CD4-positive, CD25-positive, alpha-beta regulatory T cell (primary cell): ENCODE measurements at regions not wholly inside any gene's neighbourhood (a gene's known extent, or its start where the extent isn't known, plus 50 kb on each side); places are given as distances from the start of the nearest gene placed in this dataset.
A peak's percentile ranks its signal among the peaks of the same experiment; 100 is the strongest.

ENCODE experiments used
- ATAC-seq, 2 donors: fragments of 150-1000 bp; cut with Tn5 transposase; one replicate each; pipeline ENCODE4 v1.10.0; 2021; ENCODE audit warnings: low read depth in 2 of 2, moderate number of reproducible peaks in 2 of 2, moderate library complexity in 1 of 2
- DNase-seq, 3 donors: peaks; one replicate each; pipeline versions ENCODE4 v3.0.0 to v3.0.0-alpha.2; 2012 to 2022; ENCODE audit warnings: mixed read lengths in 1 of 3
- H3K27ac ChIP-seq: one replicate; pipeline ENCODE4 v1.7.0; 2013; ENCODE audit warnings: mild to moderate bottlenecking, low read length; ENCODE audit not compliant: insufficient read depth, poor library complexity, severe bottlenecking
- H3K27me3 ChIP-seq: one replicate; pipeline ENCODE4 v1.7.0; 2013; ENCODE audit warnings: low read length; ENCODE audit not compliant: control insufficient read depth, insufficient read depth
- H3K36me3 ChIP-seq: one replicate; pipeline ENCODE4 v1.7.0; 2013; ENCODE audit warnings: mild to moderate bottlenecking, low read length, moderate library complexity; ENCODE audit not compliant: control insufficient read depth, insufficient read depth
- H3K4me1 ChIP-seq: 2 replicates; pipeline ENCODE4 v1.7.0; 2013; ENCODE audit warnings: mild to moderate bottlenecking, low read length; ENCODE audit not compliant: insufficient read depth, control insufficient read depth, poor library complexity, severe bottlenecking
- H3K4me3 ChIP-seq: one replicate; pipeline ENCODE4 v1.7.0; 2013; ENCODE audit warnings: low read depth, mild to moderate bottlenecking, low read length, moderate library complexity
- H3K9me3 ChIP-seq, 2 experiments: 1 replicate in 1 of 2; 2 replicates in 1 of 2; pipeline ENCODE4 v1.7.0; 2013; ENCODE audit warnings: low read length in 2 of 2, mild to moderate bottlenecking in 1 of 2, moderate library complexity in 1 of 2; ENCODE audit not compliant: control insufficient read depth in 2 of 2
- H3K27ac Mint-ChIP-seq, 3 donors: one replicate each; pipeline ENCODE4 v1.8.0; 2020 to 2022; ENCODE audit warnings: mild to moderate bottlenecking in 3 of 3, mixed read lengths in 3 of 3, moderate library complexity in 2 of 3
- H3K27me3 Mint-ChIP-seq: one replicate; pipeline ENCODE4 v1.8.0; 2022; ENCODE audit warnings: mild to moderate bottlenecking, mixed read lengths
- H3K36me3 Mint-ChIP-seq: one replicate; pipeline ENCODE4 v1.8.0; 2020; ENCODE audit warnings: mixed read lengths
- H3K4me1 Mint-ChIP-seq, 4 donors: one replicate each; pipeline ENCODE4 v1.8.0; 2020 to 2022; ENCODE audit warnings: mixed read lengths in 4 of 4, mild to moderate bottlenecking in 1 of 4
- H3K4me3 Mint-ChIP-seq, 4 donors: one replicate each; pipeline ENCODE4 v1.8.0; 2020 to 2022; ENCODE audit warnings: mild to moderate bottlenecking in 4 of 4, mixed read lengths in 4 of 4, moderate library complexity in 3 of 4
- H3K9me3 Mint-ChIP-seq, 7 donors: one replicate each; pipeline ENCODE4 v1.8.0; 2020 to 2022; ENCODE audit warnings: mixed read lengths in 7 of 7, mild to moderate bottlenecking in 3 of 7, moderate library complexity in 2 of 7

GRCh38 chr20:11045412-11046175 lies 371.8 kb upstream of the JAG1 start:
- Mint-ChIP-seq H3K4me1 (no peaks in the 10 kb centered on the region), H3K27me3 (no peaks in the 10 kb centered on the region), H3K4me3 (no peak overlapping the region), H3K9me3 (peaks cover 0 to 19% (median 0%) of the 10 kb centered on the region in 7 donors), H3K36me3 (no peaks in the 10 kb centered on the region), H3K27ac (no peak overlapping the region)
- Histone ChIP-seq H3K4me3 (no peak overlapping the region), H3K27ac (no peak overlapping the region), H3K9me3 (no peaks in the 10 kb centered on the region), H3K4me1 (no peaks in the 10 kb centered on the region), H3K36me3 (no peaks in the 10 kb centered on the region), H3K27me3 (no peaks in the 10 kb centered on the region)
- ATAC-seq = no peak
- DNase-seq = no peak

- H3K4me1 Mint-ChIP-seq = no peaks in the 10 kb centered on the region
- no peaks in the 10 kb centered on the region for H3K27me3 ChIP-seq
- H3K36me3 ChIP-seq = no peaks in the 10 kb centered on the region
- H3K4me3 ChIP-seq = no peak overlapping the region
- H3K27ac Mint-ChIP-seq = no peak overlapping the region
- H3K27me3 Mint-ChIP-seq = no peaks in the 10 kb centered on the region
- no peaks in the 10 kb centered on the region for H3K4me1 ChIP-seq
- no peak overlapping the region for H3K27ac ChIP-seq
- DNase-seq (no peak), ATAC-seq (no peak)
- H3K9me3 Mint-ChIP-seq = peaks cover 0 to 13% (median 0%) of the 10 kb centered on the region in 7 donors
- H3K4me3 Mint-ChIP-seq = no peak overlapping the region
- H3K36me3 Mint-ChIP-seq = no peaks in the 10 kb centered on the region
- H3K9me3 ChIP-seq = no peaks in the 10 kb centered on the region
Measured at GRCh38 chr20:11047559-11047958, 373.8 kb upstream of the JAG1 start.

- Histone ChIP-seq H3K9me3 (no peaks in the 10 kb centered on the region), H3K27me3 (no peaks in the 10 kb centered on the region), H3K36me3 (no peaks in the 10 kb centered on the region), H3K4me3 (no peak overlapping the region), H3K27ac (no peak overlapping the region), H3K4me1 (no peaks in the 10 kb centered on the region)
- Mint-ChIP-seq H3K9me3 (peaks cover 0 to 12% (median 0%) of the 10 kb centered on the region in 7 donors), H3K36me3 (no peaks in the 10 kb centered on the region), H3K27ac (no peak overlapping the region), H3K4me1 (no peaks in the 10 kb centered on the region), H3K4me3 (no peak overlapping the region), H3K27me3 (no peaks in the 10 kb centered on the region)
- ATAC-seq = no peak
- no peak for DNase-seq
Measured at GRCh38 chr20:11048739-11049138, 374.9 kb upstream of the JAG1 start.

DNA sequence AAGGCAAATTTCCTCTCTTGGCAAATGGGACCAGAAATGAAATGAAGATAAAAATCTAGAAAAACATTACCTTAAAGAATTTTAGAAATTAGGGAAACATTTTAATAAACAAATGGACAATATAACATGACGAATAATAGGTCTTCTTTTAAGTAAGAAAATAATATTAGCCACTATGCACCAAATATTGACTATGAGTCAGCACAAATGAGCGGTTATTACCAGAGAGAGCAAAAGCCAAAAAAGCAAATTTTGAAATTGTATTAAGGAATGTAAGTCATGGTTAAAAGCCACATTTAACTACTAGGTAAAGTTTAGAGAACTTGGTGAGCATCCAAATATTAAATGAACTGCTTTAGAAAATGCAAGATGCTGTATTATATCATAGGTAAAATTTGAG lies 376.6 kb upstream of the JAG1 start:
- Mint-ChIP-seq H3K9me3 (peaks cover 0 to 6% (median 2%) of the 10 kb centered on the region in 7 donors), H3K4me1 (no peaks in the 10 kb centered on the region), H3K27me3 (no peaks in the 10 kb centered on the region), H3K27ac (no peak overlapping the region), H3K36me3 (no peaks in the 10 kb centered on the region), H3K4me3 (no peak overlapping the region)
- ATAC-seq = no peak
- no peaks in the 10 kb centered on the region for H3K9me3 ChIP-seq
- DNase-seq = no peak
- H3K4me3 ChIP-seq = no peak overlapping the region
- no peaks in the 10 kb centered on the region for H3K27me3 ChIP-seq
- H3K27ac ChIP-seq = no peak overlapping the region
- no peaks in the 10 kb centered on the region for H3K36me3 ChIP-seq
- H3K4me1 ChIP-seq = no peaks in the 10 kb centered on the region

- ATAC-seq (no peak), DNase-seq (no peak)
- peaks cover 0 to 8% (median 2%) of the 10 kb centered on the region in 7 donors for H3K9me3 Mint-ChIP-seq
- no peak overlapping the region for H3K27ac ChIP-seq
- no peaks in the 10 kb centered on the region for H3K9me3 ChIP-seq
- H3K27me3 Mint-ChIP-seq = no peaks in the 10 kb centered on the region
- H3K36me3 ChIP-seq = no peaks in the 10 kb centered on the region
- no peaks in the 10 kb centered on the region for H3K4me1 Mint-ChIP-seq
- no peak overlapping the region for H3K4me3 ChIP-seq
- H3K27ac Mint-ChIP-seq = no peak overlapping the region
- no peak overlapping the region for H3K4me3 Mint-ChIP-seq
- H3K36me3 Mint-ChIP-seq = no peaks in the 10 kb centered on the region
- no peaks in the 10 kb centered on the region for H3K27me3 ChIP-seq
- no peaks in the 10 kb centered on the region for H3K4me1 ChIP-seq
Measured at GRCh38 chr20:11051136-11051535, 377.3 kb upstream of the JAG1 start.

GRCh38 chr20:11053310-11053709 lies 379.5 kb upstream of the JAG1 start:
- DNase-seq = no peak
- H3K27me3 Mint-ChIP-seq = no peaks in the 10 kb centered on the region
- Histone ChIP-seq H3K9me3 (no peaks in the 10 kb centered on the region), H3K4me1 (no peaks in the 10 kb centered on the region), H3K27me3 (no peaks in the 10 kb centered on the region), H3K4me3 (no peak overlapping the region), H3K36me3 (no peaks in the 10 kb centered on the region), H3K27ac (no peak overlapping the region)
- no peaks in the 10 kb centered on the region for H3K4me1 Mint-ChIP-seq
- H3K4me3 Mint-ChIP-seq = no peak overlapping the region
- H3K36me3 Mint-ChIP-seq = no peaks in the 10 kb centered on the region
- H3K27ac Mint-ChIP-seq = no peak overlapping the region
- ATAC-seq = no peak
- H3K9me3 Mint-ChIP-seq = peaks cover 0 to 10% (median 2%) of the 10 kb centered on the region in 7 donors

DNA sequence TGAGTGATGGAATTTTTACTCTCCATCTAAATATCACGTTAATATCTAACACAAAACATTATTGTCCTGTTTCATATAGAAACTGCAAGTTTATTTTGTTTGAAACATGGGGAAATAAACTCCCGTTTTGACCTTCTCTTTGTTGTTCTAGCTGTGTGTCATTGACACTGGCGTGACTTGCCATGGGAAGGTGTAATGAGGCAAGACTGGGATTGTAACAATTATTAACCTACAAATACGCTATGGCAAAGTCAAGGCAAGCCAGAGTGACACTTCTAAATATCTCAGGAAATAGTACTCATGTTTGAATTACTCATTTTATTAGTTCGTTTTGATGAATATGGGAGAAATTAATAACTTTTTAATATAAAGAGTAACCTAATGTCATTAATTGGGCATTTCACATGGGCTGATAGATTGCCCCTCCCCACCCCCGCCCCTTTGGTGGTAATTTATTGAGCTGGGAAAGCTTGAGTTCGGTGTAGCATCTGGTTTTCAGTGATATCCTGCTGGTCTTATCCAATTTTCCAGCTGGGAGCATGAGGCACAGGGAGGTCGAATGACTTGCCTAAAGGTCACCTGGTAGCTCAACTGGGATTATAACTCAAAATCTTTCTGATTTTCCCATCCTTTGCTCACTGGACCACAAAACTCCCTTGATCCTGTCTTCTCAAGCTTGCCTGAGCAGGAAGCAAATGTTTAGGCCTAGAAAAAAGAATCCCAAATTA lies 380.6 kb upstream of the JAG1 start:
- DNase-seq (no peak), ATAC-seq (no peak)
- Mint-ChIP-seq H3K4me3 (no peak overlapping the region), H3K36me3 (no peaks in the 10 kb centered on the region), H3K27me3 (no peaks in the 10 kb centered on the region), H3K27ac (no peak overlapping the region), H3K9me3 (peaks cover 0 to 12% (median 2%) of the 10 kb centered on the region in 7 donors), H3K4me1 (no peaks in the 10 kb centered on the region)
- Histone ChIP-seq H3K36me3 (no peaks in the 10 kb centered on the region), H3K4me1 (no peaks in the 10 kb centered on the region), H3K4me3 (no peak overlapping the region), H3K27me3 (no peaks in the 10 kb centered on the region), H3K9me3 (no peaks in the 10 kb centered on the region), H3K27ac (no peak overlapping the region)

DNA sequence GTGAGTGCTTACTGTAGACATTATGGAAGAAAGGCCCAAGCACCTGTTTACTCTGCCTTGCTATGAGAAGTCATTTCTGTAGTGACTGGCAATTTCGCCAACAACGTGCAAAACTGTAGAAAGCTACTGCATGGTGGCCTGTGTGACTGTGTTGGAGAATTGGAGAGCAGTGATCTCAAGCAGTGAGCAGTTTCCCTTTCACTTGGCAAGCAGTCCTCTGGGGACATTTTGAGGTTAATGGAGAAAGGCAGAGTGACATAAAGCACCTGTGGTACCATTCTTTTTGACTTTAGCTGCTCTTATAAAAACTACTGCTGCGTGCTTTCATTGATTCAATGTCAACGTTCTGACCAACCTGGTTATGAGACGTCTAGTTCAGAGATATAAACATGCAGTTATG lies 382.6 kb upstream of the JAG1 start:
- ATAC-seq = no peak
- H3K36me3 Mint-ChIP-seq = no peaks in the 10 kb centered on the region
- H3K4me1 ChIP-seq = no peaks in the 10 kb centered on the region

More for the DNA sequence above, 382.6 kb upstream of the JAG1 start:
- H3K27ac ChIP-seq = no peak overlapping the region
- H3K36me3 ChIP-seq = no peaks in the 10 kb centered on the region
- H3K4me3 ChIP-seq = no peak overlapping the region
- Mint-ChIP-seq H3K27ac (no peak overlapping the region), H3K4me1 (no peaks in the 10 kb centered on the region), H3K4me3 (peak overlapping the region in 1 of 4 donors; percentile 38), H3K27me3 (no peaks in the 10 kb centered on the region), H3K9me3 (peaks cover 0 to 12% (median 5%) of the 10 kb centered on the region in 7 donors)
- H3K9me3 ChIP-seq = no peaks in the 10 kb centered on the region
- no peaks in the 10 kb centered on the region for H3K27me3 ChIP-seq
- DNase-seq = no peak
